ENCODE measurements at regions not wholly inside any gene's neighbourhood (a gene's known extent, or its start where the extent isn't known, plus 50 kb on each side); places are given as distances from the start of the nearest gene placed in this dataset.

DNA sequence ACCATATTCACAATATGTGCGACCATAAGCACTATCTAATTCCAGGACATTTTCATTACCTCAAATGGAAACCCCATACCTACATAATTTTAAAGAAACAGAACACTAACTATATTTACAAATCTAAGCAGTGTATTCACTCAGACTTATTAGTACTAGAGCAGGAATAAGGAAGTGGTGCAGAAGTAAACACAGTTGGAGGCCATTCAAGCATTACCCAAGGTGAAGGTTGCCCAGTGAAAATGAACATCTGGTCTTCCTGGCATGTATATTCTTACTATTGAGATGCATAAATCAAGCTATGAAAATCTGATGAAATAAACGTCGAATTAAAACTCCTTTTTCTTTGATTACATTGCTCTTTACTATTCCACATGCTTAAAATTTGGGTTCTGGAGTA is 78.9 kb upstream of the TTC14 start:
- POLR2A ChIA-PET: no interaction called here
- Mint-ChIP-seq H3K27ac (no peak overlapping the region), H3K36me3 (no peaks in the 10 kb centered on the region), H3K4me1 (no peaks in the 10 kb centered on the region), H3K4me3 (no peak overlapping the region), H3K27me3 (peaks cover 4 to 9% of the 10 kb centered on the region in 2 donors), H3K9me3 (peaks cover 3 to 21% (median 6%) of the 10 kb centered on the region in 5 donors)
- DNase-seq: no peak
- H3K4me1 ChIP-seq (ENCODE audit: insufficient read depth, low read length): no peaks in the 10 kb centered on the region
- no peaks in the 10 kb centered on the region for H3K27me3 ChIP-seq (ENCODE audit: insufficient read depth, low read length, poor library complexity, severe bottlenecking)
- H3K36me3 ChIP-seq (ENCODE audit: insufficient read depth, low read length): no peaks in the 10 kb centered on the region
- no peak overlapping the region for H3K27ac ChIP-seq (ENCODE audit: low read depth, low read length)
- CTCF ChIA-PET: no interaction called here
- no peak overlapping the region for H3K4me3 ChIP-seq (ENCODE audit: low read length)
- no peaks in the 10 kb centered on the region for H3K9me3 ChIP-seq (ENCODE audit: low read length)

GRCh38 chr3:180528843-180529242 is 73.1 kb upstream of the TTC14 start:
- H3K36me3 Mint-ChIP-seq: no peaks in the 10 kb centered on the region
- peaks cover 7 to 15% of the 10 kb centered on the region in 2 donors for H3K27me3 Mint-ChIP-seq
- no peak overlapping the region for H3K27ac ChIP-seq (ENCODE audit: low read depth, low read length)

GRCh38 chr3:180529778-180530177 is 72.2 kb upstream of the TTC14 start:
- Mint-ChIP-seq H3K9me3 (peaks cover 0 to 6% (median 2%) of the 10 kb centered on the region in 5 donors), H3K4me1 (no peaks in the 10 kb centered on the region), H3K4me3 (no peak overlapping the region), H3K27ac (no peak overlapping the region), H3K27me3 (peaks cover 7 to 13% of the 10 kb centered on the region in 2 donors), H3K36me3 (no peaks in the 10 kb centered on the region)
- no peak overlapping the region for H3K27ac ChIP-seq (ENCODE audit: low read depth, low read length)
- no peaks in the 10 kb centered on the region for H3K36me3 ChIP-seq (ENCODE audit: insufficient read depth, low read length)
- H3K27me3 ChIP-seq (ENCODE audit: insufficient read depth, low read length, poor library complexity, severe bottlenecking): no peaks in the 10 kb centered on the region
- ChIA-PET CTCF (no interaction called here), POLR2A (no interaction called here)
- no peaks in the 10 kb centered on the region for H3K4me1 ChIP-seq (ENCODE audit: insufficient read depth, low read length)
- H3K9me3 ChIP-seq (ENCODE audit: low read length): no peaks in the 10 kb centered on the region
- no peak overlapping the region for H3K4me3 ChIP-seq (ENCODE audit: low read length)
- DNase-seq: no peak

More at GRCh38 chr3:180528843-180529242, 73.1 kb upstream of the TTC14 start:
- H3K27me3 ChIP-seq (ENCODE audit: insufficient read depth, low read length, poor library complexity, severe bottlenecking): no peaks in the 10 kb centered on the region
- DNase-seq: no peak
- H3K27ac Mint-ChIP-seq: no peak overlapping the region
- peaks cover 0 to 6% (median 2%) of the 10 kb centered on the region in 5 donors for H3K9me3 Mint-ChIP-seq
- no peak overlapping the region for H3K4me3 ChIP-seq (ENCODE audit: low read length)
- no peaks in the 10 kb centered on the region for H3K36me3 ChIP-seq (ENCODE audit: insufficient read depth, low read length)
- no peaks in the 10 kb centered on the region for H3K4me1 Mint-ChIP-seq
- no peaks in the 10 kb centered on the region for H3K4me1 ChIP-seq (ENCODE audit: insufficient read depth, low read length)
- H3K4me3 Mint-ChIP-seq: no peak overlapping the region
- ChIA-PET CTCF (no interaction called here), POLR2A (no interaction called here)
- H3K9me3 ChIP-seq (ENCODE audit: low read length): no peaks in the 10 kb centered on the region

DNA sequence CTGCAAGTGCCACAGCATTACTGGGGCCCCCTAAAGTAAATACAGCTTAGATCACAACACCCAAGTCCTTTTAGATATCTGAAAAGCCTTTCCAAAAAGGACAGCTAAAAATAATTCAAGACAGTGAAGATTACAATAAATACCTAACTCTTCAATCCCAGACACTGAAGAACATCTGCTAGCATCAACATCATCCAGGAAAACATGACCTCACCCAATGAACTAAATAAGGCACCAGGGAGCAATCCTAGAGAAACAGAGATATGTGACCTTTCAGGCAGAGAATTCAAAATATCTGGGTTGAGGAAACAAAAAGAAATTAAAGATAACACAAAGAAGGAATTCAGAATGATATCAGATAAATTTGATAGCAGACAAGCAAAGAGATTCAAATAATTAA is 71.7 kb upstream of the TTC14 start:
- peaks cover 0 to 6% (median 2%) of the 10 kb centered on the region in 5 donors for H3K9me3 Mint-ChIP-seq
- no peak overlapping the region for H3K4me3 ChIP-seq (ENCODE audit: low read length)
- H3K27me3 Mint-ChIP-seq: peaks cover 6 to 13% of the 10 kb centered on the region in 2 donors

GRCh38 chr3:180531303-180532278 is 70.4 kb upstream of the TTC14 start:
- no peaks in the 10 kb centered on the region for H3K27me3 ChIP-seq (ENCODE audit: insufficient read depth, low read length, poor library complexity, severe bottlenecking)
- no peak overlapping the region for H3K4me3 Mint-ChIP-seq
- no peak overlapping the region for H3K27ac Mint-ChIP-seq
- POLR2A ChIA-PET: no interaction called here
- no peak overlapping the region for H3K27ac ChIP-seq (ENCODE audit: low read depth, low read length)
- H3K4me1 ChIP-seq (ENCODE audit: insufficient read depth, low read length): no peaks in the 10 kb centered on the region
- H3K4me3 ChIP-seq (ENCODE audit: low read length): no peak overlapping the region
- H3K36me3 ChIP-seq (ENCODE audit: insufficient read depth, low read length): no peaks in the 10 kb centered on the region
- peaks cover 8 to 11% of the 10 kb centered on the region in 2 donors for H3K27me3 Mint-ChIP-seq
- H3K36me3 Mint-ChIP-seq: no peaks in the 10 kb centered on the region
- peaks cover 0 to 2% (median 0%) of the 10 kb centered on the region in 5 donors for H3K9me3 Mint-ChIP-seq
- no peak for DNase-seq
- H3K9me3 ChIP-seq (ENCODE audit: low read length): no peaks in the 10 kb centered on the region
- H3K4me1 Mint-ChIP-seq: no peaks in the 10 kb centered on the region
- CTCF ChIA-PET: interaction anchor here (1.0 kb wide), 1 partner anchor 14 kb away, joined by 3 read pairs; no protein-coding TSS in a partner anchor

More for the DNA sequence above, 71.7 kb upstream of the TTC14 start:
- Histone ChIP-seq H3K36me3 (ENCODE audit: insufficient read depth, low read length) (no peaks in the 10 kb centered on the region), H3K27ac (ENCODE audit: low read depth, low read length) (no peak overlapping the region), H3K9me3 (ENCODE audit: low read length) (no peaks in the 10 kb centered on the region), H3K4me1 (ENCODE audit: insufficient read depth, low read length) (no peaks in the 10 kb centered on the region), H3K27me3 (ENCODE audit: insufficient read depth, low read length, poor library complexity, severe bottlenecking) (no peaks in the 10 kb centered on the region)
- Mint-ChIP-seq H3K36me3 (no peaks in the 10 kb centered on the region), H3K4me3 (no peak overlapping the region), H3K4me1 (no peaks in the 10 kb centered on the region), H3K27ac (no peak overlapping the region)
- CTCF ChIA-PET: no interaction called here
- no peak for DNase-seq
- POLR2A ChIA-PET: no interaction called here

- ChIA-PET CTCF (no interaction called here), POLR2A (no interaction called here)
- H3K36me3 ChIP-seq (ENCODE audit: insufficient read depth, low read length): no peaks in the 10 kb centered on the region
- no peaks in the 10 kb centered on the region for H3K4me1 ChIP-seq (ENCODE audit: insufficient read depth, low read length)
- no peak overlapping the region for H3K4me3 ChIP-seq (ENCODE audit: low read length)
- Mint-ChIP-seq H3K36me3 (no peaks in the 10 kb centered on the region), H3K27ac (no peak overlapping the region), H3K9me3 (peaks cover 0 to 7% (median 6%) of the 10 kb centered on the region in 5 donors), H3K4me3 (no peak overlapping the region), H3K27me3 (peaks cover 6 to 10% of the 10 kb centered on the region in 2 donors), H3K4me1 (no peaks in the 10 kb centered on the region)
- no peaks in the 10 kb centered on the region for H3K27me3 ChIP-seq (ENCODE audit: insufficient read depth, low read length, poor library complexity, severe bottlenecking)
- H3K27ac ChIP-seq (ENCODE audit: low read depth, low read length): no peak overlapping the region
- H3K9me3 ChIP-seq (ENCODE audit: low read length): no peaks in the 10 kb centered on the region
- no peak for DNase-seq
These were observed 67.1 kb upstream of the TTC14 start for GRCh38 chr3:180534828-180535227.

DNA sequence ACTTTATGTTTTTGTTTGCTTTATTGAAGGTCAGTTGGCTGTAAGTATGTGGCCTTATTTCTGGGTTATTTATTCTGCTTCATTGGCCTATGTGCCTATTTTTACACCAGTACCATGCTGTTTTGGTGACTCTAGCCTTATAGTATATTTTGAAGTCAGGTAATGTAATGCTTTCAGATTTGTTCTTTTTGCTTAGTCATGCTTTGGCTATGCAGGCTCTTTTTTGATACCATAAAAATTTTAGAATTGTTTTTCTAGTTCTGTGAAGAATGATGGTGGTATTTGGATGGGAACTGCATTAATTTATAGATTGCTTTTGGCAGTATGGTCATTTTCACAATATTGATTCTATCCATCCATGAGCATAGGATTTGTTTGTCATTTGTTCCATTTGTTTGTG is 63.5 kb upstream of the TTC14 start:
- ChIA-PET POLR2A (no interaction called here), CTCF (no interaction called here)
- H3K4me1 ChIP-seq (ENCODE audit: insufficient read depth, low read length): no peaks in the 10 kb centered on the region
- H3K27ac ChIP-seq (ENCODE audit: low read depth, low read length): no peak overlapping the region
- no peak for DNase-seq
- Mint-ChIP-seq H3K27ac (no peak overlapping the region), H3K4me3 (no peak overlapping the region), H3K9me3 (peaks cover 0 to 7% (median 3%) of the 10 kb centered on the region in 5 donors), H3K27me3 (peaks cover 3 to 6% of the 10 kb centered on the region in 2 donors), H3K36me3 (no peaks in the 10 kb centered on the region), H3K4me1 (no peaks in the 10 kb centered on the region)
- no peaks in the 10 kb centered on the region for H3K9me3 ChIP-seq (ENCODE audit: low read length)
- H3K36me3 ChIP-seq (ENCODE audit: insufficient read depth, low read length): no peaks in the 10 kb centered on the region
- H3K4me3 ChIP-seq (ENCODE audit: low read length): no peak overlapping the region
- no peaks in the 10 kb centered on the region for H3K27me3 ChIP-seq (ENCODE audit: insufficient read depth, low read length, poor library complexity, severe bottlenecking)

- Histone ChIP-seq H3K27me3 (ENCODE audit: insufficient read depth, low read length, poor library complexity, severe bottlenecking) (no peaks in the 10 kb centered on the region), H3K4me1 (ENCODE audit: insufficient read depth, low read length) (no peaks in the 10 kb centered on the region)
These were observed 58.1 kb upstream of the TTC14 start for GRCh38 chr3:180543877-180544276.

More at GRCh38 chr3:180543877-180544276, 58.1 kb upstream of the TTC14 start:
- CTCF ChIA-PET: no interaction called here
- H3K27ac ChIP-seq (ENCODE audit: low read depth, low read length): no peak overlapping the region
- H3K36me3 ChIP-seq (ENCODE audit: insufficient read depth, low read length): no peaks in the 10 kb centered on the region
- no peaks in the 10 kb centered on the region for H3K9me3 ChIP-seq (ENCODE audit: low read length)
- DNase-seq: no peak
- H3K9me3 Mint-ChIP-seq: peaks cover 0 to 2% (median 0%) of the 10 kb centered on the region in 5 donors
- POLR2A ChIA-PET: no interaction called here
- H3K27ac Mint-ChIP-seq: no peak overlapping the region
- no peaks in the 10 kb centered on the region for H3K36me3 Mint-ChIP-seq
- no peak overlapping the region for H3K4me3 ChIP-seq (ENCODE audit: low read length)
- H3K4me3 Mint-ChIP-seq: no peak overlapping the region
- H3K27me3 Mint-ChIP-seq: peaks cover 2 to 13% of the 10 kb centered on the region in 2 donors
- no peaks in the 10 kb centered on the region for H3K4me1 Mint-ChIP-seq
